ENCODE measurements at regions not wholly inside any gene's neighbourhood (a gene's known extent, or its start where the extent isn't known, plus 50 kb on each side); places are given as distances from the start of the nearest gene placed in this dataset.

DNA sequence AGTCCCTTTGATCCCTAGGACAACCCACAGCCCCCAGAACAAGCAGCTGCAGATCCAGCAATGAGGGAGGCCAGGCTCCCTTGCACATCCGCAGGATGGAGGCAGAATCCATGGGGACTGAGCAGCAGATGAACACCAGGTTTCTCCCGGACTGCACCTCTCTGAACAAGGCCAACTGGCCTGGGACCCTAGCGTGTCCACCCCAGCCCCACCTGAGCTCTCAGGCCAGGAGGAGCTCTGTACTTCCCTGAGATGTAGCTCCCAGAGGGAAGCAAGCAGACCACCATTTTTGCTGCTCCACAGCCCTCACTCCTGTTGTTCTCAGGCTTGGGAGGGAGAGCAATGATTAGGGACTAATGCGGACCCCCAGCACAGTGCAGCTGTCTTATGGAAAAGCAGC, 1195.8 kb downstream of the PCDH18 start:
- Histone ChIP-seq H3K9me3 (no peaks in the 10 kb centered on the region), H3K27me3 (no peaks in the 10 kb centered on the region), H3K4me3 (no peak overlapping the region), H3K9ac (ENCODE audit: low read depth in 2 of 2, low read length in 2 of 2) (no peak overlapping the region), H3K27ac (no peak overlapping the region), H3K4me1 (no peaks in the 10 kb centered on the region), H3K36me3 (no peaks in the 10 kb centered on the region)
- intact Hi-C loops (cut with DNase I), result no loop called here
- DNase-seq, result no peak
- no peak for TF ChIP-seq CTCF (IDR thresholded peaks at IDR 0.05)

GRCh38 chr4:136329042-136329662, 1203.1 kb downstream of the PCDH18 start:
- intact Hi-C loops (cut with DNase I), result no loop called here
- Histone ChIP-seq H3K9me3 (no peaks in the 10 kb centered on the region), H3K9ac (ENCODE audit: low read depth in 2 of 2, low read length in 2 of 2) (no peak overlapping the region), H3K27ac (no peak overlapping the region), H3K36me3 (no peaks in the 10 kb centered on the region), H3K4me3 (no peak overlapping the region), H3K27me3 (no peaks in the 10 kb centered on the region), H3K4me1 (no peaks in the 10 kb centered on the region)
- no peak for DNase-seq
- TF ChIP-seq CTCF (IDR thresholded peaks at IDR 0.05), result no peak

DNA sequence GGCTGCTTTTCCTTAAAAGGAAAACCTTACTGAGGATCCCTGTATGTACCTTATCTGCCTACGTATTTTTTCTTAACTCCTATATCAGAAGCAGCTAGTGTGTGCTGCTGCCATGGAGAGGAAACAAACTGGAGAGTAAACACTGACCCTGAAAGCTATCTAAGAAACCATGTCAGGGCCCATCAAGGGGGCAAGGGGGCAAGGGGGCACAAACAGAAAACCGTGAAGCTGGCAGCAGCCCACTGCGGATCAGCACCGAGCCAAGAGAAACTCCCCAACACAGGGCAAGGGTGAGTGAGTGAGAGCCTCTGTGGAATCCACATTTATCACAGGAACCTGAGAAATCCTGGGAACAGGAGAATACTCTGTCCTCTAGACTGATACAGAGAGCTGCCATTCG, 1204.2 kb downstream of the PCDH18 start:
- no peak for TF ChIP-seq CTCF (IDR thresholded peaks at IDR 0.05)
- H3K27me3 ChIP-seq, result no peaks in the 10 kb centered on the region
- no peaks in the 10 kb centered on the region for H3K4me1 ChIP-seq
- no peak for DNase-seq
- intact Hi-C loops (cut with DNase I), result no loop called here
- no peak overlapping the region for H3K4me3 ChIP-seq
- no peaks in the 10 kb centered on the region for H3K36me3 ChIP-seq
- no peak overlapping the region for H3K27ac ChIP-seq
- H3K9ac ChIP-seq (ENCODE audit: low read depth in 2 of 2, low read length in 2 of 2), result no peak overlapping the region
- no peaks in the 10 kb centered on the region for H3K9me3 ChIP-seq

- Histone ChIP-seq H3K27ac (no peak overlapping the region), H3K9me3 (no peaks in the 10 kb centered on the region), H3K9ac (ENCODE audit: low read depth in 2 of 2, low read length in 2 of 2) (no peak overlapping the region), H3K4me1 (no peaks in the 10 kb centered on the region), H3K4me3 (no peak overlapping the region), H3K36me3 (no peaks in the 10 kb centered on the region), H3K27me3 (no peaks in the 10 kb centered on the region)
- TF ChIP-seq CTCF (IDR thresholded peaks at IDR 0.05), result no peak
- no peak for DNase-seq
- intact Hi-C loops (cut with DNase I), result no loop called here
Observed at GRCh38 chr4:136320465-136320813, 1211.9 kb downstream of the PCDH18 start.

DNA sequence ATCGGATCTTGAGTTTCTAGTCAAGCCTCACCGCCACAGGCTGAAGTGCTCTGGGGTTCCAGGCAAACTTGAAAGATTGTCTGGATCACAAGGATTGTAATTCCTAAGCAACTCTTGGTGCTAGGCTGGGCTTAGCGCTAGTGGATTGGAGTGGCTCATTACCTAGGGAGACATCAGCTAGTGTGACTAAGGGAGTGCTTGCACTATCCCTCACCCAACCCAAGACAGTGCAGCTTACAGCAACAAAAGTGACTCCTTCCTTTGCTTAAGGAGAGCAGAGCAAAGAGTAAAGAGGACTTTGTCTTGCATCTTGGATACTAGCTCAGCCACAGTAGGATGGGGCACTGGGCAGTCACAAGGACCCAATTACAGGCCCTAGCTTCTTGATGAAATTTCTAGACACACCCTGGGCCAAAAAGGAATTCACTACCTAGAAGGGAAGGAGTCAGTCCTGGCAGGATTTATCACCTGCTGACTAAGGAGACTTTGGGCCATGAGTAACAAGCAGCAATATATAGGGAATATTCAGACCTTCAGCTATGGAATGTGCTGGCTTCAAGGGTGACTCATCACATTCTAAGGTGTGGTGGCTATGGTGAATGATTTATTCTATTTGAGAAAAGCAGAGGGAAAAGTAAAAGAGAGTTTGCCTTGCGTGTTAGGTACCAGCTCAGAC, 1212.4 kb downstream of the PCDH18 start:
- intact Hi-C loops (cut with DNase I), result no loop called here
- Histone ChIP-seq H3K27me3 (no peaks in the 10 kb centered on the region), H3K9me3 (no peaks in the 10 kb centered on the region), H3K4me3 (no peak overlapping the region), H3K9ac (ENCODE audit: low read depth in 2 of 2, low read length in 2 of 2) (no peak overlapping the region), H3K27ac (no peak overlapping the region), H3K36me3 (no peaks in the 10 kb centered on the region), H3K4me1 (no peaks in the 10 kb centered on the region)
- no peak for TF ChIP-seq CTCF (IDR thresholded peaks at IDR 0.05)
- no peak for DNase-seq

All from colonic mucosa (tissue), 4 donors.